WTC11 (cell line): ENCODE measurements at regions not wholly inside any gene's neighbourhood (a gene's known extent, or its start where the extent isn't known, plus 50 kb on each side); places are given as distances from the start of the nearest gene placed in this dataset.

Experiments
- ATAC-seq: fragments of 200-7000 bp; cut with Tn5 transposase; 2 replicates; pipeline ENCODE4 v1.10.0; 2021; ENCODE audit warnings: mild to moderate bottlenecking, moderate library complexity
- CTCF ChIA-PET: fragments of 300-600 bp; sonication (Branson Sonifier 250); formaldehyde crosslinking; loops from one replicate; lab custom pipeline; 2021; ENCODE audit warnings: antibody characterized with exemption; lab: Charles Lee
- POLR2A ChIA-PET: fragments of 350-600 bp; sonication (Branson Sonifier 250); formaldehyde crosslinking; loops from one replicate; lab custom pipeline; 2021; ENCODE audit warnings: antibody characterized with exemption; lab: Charles Lee
- DNase-seq: peaks from one replicate; pipeline ENCODE4 v3.0.0; 2021; ENCODE audit warnings: low spot score
- H3K27ac Mint-ChIP-seq: 2 replicates; pipeline ENCODE4 v1.8.0; 2021; ENCODE audit warnings: mixed read lengths
- H3K27me3 Mint-ChIP-seq: 2 replicates; pipeline ENCODE4 v1.8.0; 2021; ENCODE audit warnings: low read depth, mild to moderate bottlenecking, moderate library complexity, mixed read lengths
- H3K36me3 Mint-ChIP-seq: 2 replicates; pipeline ENCODE4 v1.8.0; 2021; ENCODE audit warnings: mixed read lengths
- H3K4me1 Mint-ChIP-seq: 2 replicates; pipeline ENCODE4 v1.8.0; 2022; ENCODE audit warnings: mixed read lengths
- H3K4me3 Mint-ChIP-seq: 2 replicates; pipeline ENCODE4 v1.8.0; 2021; ENCODE audit warnings: mild to moderate bottlenecking, moderate library complexity, mixed read lengths
- H3K9me3 Mint-ChIP-seq: 2 replicates; pipeline ENCODE4 v1.8.0; 2021; ENCODE audit warnings: mixed read lengths
- AFF4 ChIP-seq: sonication (generic); formaldehyde crosslinking; IDR thresholded peaks from 2 replicates; pipeline ENCODE4 v1.8.1; 2023; ENCODE audit warnings: mild to moderate bottlenecking, missing genetic modification reagents, borderline replicate concordance
- CREB1 ChIP-seq: sonication (generic); formaldehyde crosslinking; IDR thresholded peaks from 2 replicates; pipeline ENCODE4 v1.8.0; 2023; ENCODE audit warnings: mild to moderate bottlenecking, missing genetic modification reagents
- CTCF ChIP-seq: fragments of 200-600 bp; IDR thresholded peaks from 2 replicates; pipeline ENCODE4 v1.8.0; 2022; ENCODE audit warnings: antibody characterized with exemption
- EMX1 ChIP-seq: fragments of 250-450 bp; sonication (Bioruptor Pico); IDR thresholded peaks from 2 replicates; pipeline ENCODE4 v1.8.0; 2021; ENCODE audit warnings: mild to moderate bottlenecking
- MLX ChIP-seq: sonication (generic); formaldehyde crosslinking; IDR thresholded peaks from 2 replicates; pipeline ENCODE4 v1.8.1; 2023; ENCODE audit warnings: mild to moderate bottlenecking, missing genetic modification reagents, moderate library complexity
- NFYB ChIP-seq: sonication (generic); formaldehyde crosslinking; conservative IDR thresholded peaks from 2 replicates; pipeline ENCODE4 v1.8.0; 2022; ENCODE audit warnings: low read depth, missing genetic modification reagents
- NR1H2 ChIP-seq: sonication (generic); formaldehyde crosslinking; IDR thresholded peaks from 2 replicates; pipeline ENCODE4 v1.9.0; 2021; ENCODE audit warnings: mild to moderate bottlenecking, moderate library complexity, missing genetic modification reagents
- NR2C2 ChIP-seq: sonication (generic); formaldehyde crosslinking; IDR thresholded peaks from 2 replicates; pipeline ENCODE4 v1.8.0; 2022; ENCODE audit warnings: mild to moderate bottlenecking, missing genetic modification reagents
- NR3C1 ChIP-seq: sonication (generic); formaldehyde crosslinking; conservative IDR thresholded peaks from 2 replicates; pipeline ENCODE4 v1.8.1; 2023; ENCODE audit warnings: low read depth, mild to moderate bottlenecking, missing genetic modification reagents
- PRDM15 ChIP-seq: sonication (generic); formaldehyde crosslinking; IDR thresholded peaks from 2 replicates; pipeline ENCODE4 v1.8.0; 2022; ENCODE audit warnings: missing genetic modification reagents
- RORB ChIP-seq: fragments of 250-450 bp; sonication (Bioruptor Pico); IDR thresholded peaks from 2 replicates; pipeline ENCODE4 v1.9.0; 2021; ENCODE audit warnings: mild to moderate bottlenecking
- SMAD4 ChIP-seq: sonication (generic); formaldehyde crosslinking; IDR thresholded peaks from 2 replicates; pipeline ENCODE4 v1.8.0; 2022; ENCODE audit warnings: mild to moderate bottlenecking, missing genetic modification reagents
- SOX15 ChIP-seq: fragments of 250-450 bp; sonication (Bioruptor Pico); IDR thresholded peaks from 2 replicates; pipeline ENCODE4 v1.9.0; 2021; ENCODE audit warnings: mild to moderate bottlenecking
- ZNF121 ChIP-seq: sonication (generic); formaldehyde crosslinking; IDR thresholded peaks from 2 replicates; pipeline ENCODE4 v1.8.0; 2023; ENCODE audit warnings: missing genetic modification reagents
- ZNF423 ChIP-seq: fragments of 250-450 bp; sonication (Bioruptor Pico); IDR thresholded peaks from 2 replicates; pipeline ENCODE4 v2.1.2; 2022; ENCODE audit warnings: mild to moderate bottlenecking, moderate library complexity
- ZNF512 ChIP-seq: sonication (generic); formaldehyde crosslinking; IDR thresholded peaks from 2 replicates; pipeline ENCODE4 v1.8.1; 2022; ENCODE audit warnings: missing genetic modification reagents, borderline replicate concordance
- ZNF671 ChIP-seq: fragments of 250-450 bp; sonication (Bioruptor Pico); IDR thresholded peaks from 2 replicates; pipeline ENCODE4 v1.8.0; 2021; ENCODE audit warnings: mild to moderate bottlenecking

GRCh38 chr9:23537192-23538066, 288.6 kb downstream of the ELAVL2 start:
- CTCF ChIA-PET: no interaction called here
- Mint-ChIP-seq H3K9me3 (peaks cover 5% of the 10 kb centered on the region; the same call in 1 of the 2 replicates), H3K4me3 (peak overlapping the region; percentile 72), H3K27ac (no peak overlapping the region), H3K36me3 (no peaks in the 10 kb centered on the region), H3K27me3 (peaks cover 26% of the 10 kb centered on the region), H3K4me1 (peaks cover 24% of the 10 kb centered on the region)
- no peak for TF ChIP-seq SMAD4 (CRISPR knock-in tag)
- TF ChIP-seq ZNF423: 0 out of 2 replicates have a peak, but pooled peaks have one; percentile 32
- POLR2A ChIA-PET: interaction anchor here (1.0 kb wide), 1 partner anchor 953 kb away, joined by 3 read pairs; no protein-coding TSS in a partner anchor
- peak; percentile 83 for ATAC-seq
- peak; percentile 36 for DNase-seq

GRCh38 chr9:23538067-23538402, 288.0 kb downstream of the ELAVL2 start:
- DNase-seq (no peak), ATAC-seq (peak; percentile 74)
- no peaks in the 10 kb centered on the region for H3K36me3 Mint-ChIP-seq
- peaks cover 5% of the 10 kb centered on the region; the same call in 1 of the 2 replicates for H3K9me3 Mint-ChIP-seq
- peaks cover 26% of the 10 kb centered on the region for H3K27me3 Mint-ChIP-seq
- peak overlapping the region; percentile 72 for H3K4me3 Mint-ChIP-seq
- H3K27ac Mint-ChIP-seq: 0 out of 2 replicates have a peak overlapping the region, but pooled peaks have one; percentile 8
- peaks cover 29% of the 10 kb centered on the region for H3K4me1 Mint-ChIP-seq
- ChIA-PET POLR2A (interaction anchor here (1.0 kb wide), 1 partner anchor 953 kb away, joined by 3 read pairs; no protein-coding TSS in a partner anchor), CTCF (no interaction called here)
- TF ChIP-seq SOX15: no peak
- TF ChIP-seq ZNF512 (CRISPR knock-in tag): no peak
- no peak for TF ChIP-seq ZNF671 (CRISPR knock-in tag)
- no peak for TF ChIP-seq ZNF121
- TF ChIP-seq NR3C1 (CRISPR knock-in tag): no peak
- TF ChIP-seq NR1H2 (CRISPR knock-in tag): no peak
- TF ChIP-seq CREB1 (CRISPR knock-in tag): no peak
- no peak for TF ChIP-seq MLX (CRISPR knock-in tag)
- TF ChIP-seq NFYB (CRISPR knock-in tag): no peak
- no peak for TF ChIP-seq CTCF

GRCh38 chr9:23538461-23539003, 287.5 kb downstream of the ELAVL2 start:
- Mint-ChIP-seq H3K4me3 (peak overlapping the region; percentile 72), H3K27me3 (peaks cover 26% of the 10 kb centered on the region), H3K9me3 (peaks cover 5% of the 10 kb centered on the region; the same call in 1 of the 2 replicates), H3K36me3 (no peaks in the 10 kb centered on the region), H3K27ac (no peak overlapping the region), H3K4me1 (peaks cover 34% of the 10 kb centered on the region)
- TF ChIP-seq EMX1 (CRISPR knock-in tag) (no peak), RORB (CRISPR knock-in tag) (no peak)
- ChIA-PET CTCF (no interaction called here), POLR2A (no interaction called here)
- DNase-seq: no peak
- ATAC-seq: no peak

- CTCF ChIA-PET: no interaction called here
- Mint-ChIP-seq H3K27ac (no peak overlapping the region), H3K4me3 (no peak overlapping the region), H3K4me1 (peaks cover 35% of the 10 kb centered on the region), H3K27me3 (peaks cover 26% of the 10 kb centered on the region), H3K36me3 (peaks cover 3% of the 10 kb centered on the region; the same call in 1 of the 2 replicates), H3K9me3 (peaks cover 5% of the 10 kb centered on the region; the same call in 1 of the 2 replicates)
- TF ChIP-seq PRDM15 (CRISPR knock-in tag) (no peak), NR2C2 (CRISPR knock-in tag) (no peak), AFF4 (CRISPR knock-in tag) (no peak)
- DNase-seq (no peak), ATAC-seq (no peak)
- POLR2A ChIA-PET: no interaction called here
Observed at GRCh38 chr9:23539311-23539710, 286.7 kb downstream of the ELAVL2 start.
